ENCODE measurements at regions not wholly inside any gene's neighbourhood (a gene's known extent, or its start where the extent isn't known, plus 50 kb on each side); places are given as distances from the start of the nearest gene placed in this dataset.
"Not testable (repeated sequence)": the region's sequence is repeated elsewhere in the genome, so short reads cannot be mapped to it uniquely, and the experiment has no call there.

- TF ChIP-seq, protein P1, sequence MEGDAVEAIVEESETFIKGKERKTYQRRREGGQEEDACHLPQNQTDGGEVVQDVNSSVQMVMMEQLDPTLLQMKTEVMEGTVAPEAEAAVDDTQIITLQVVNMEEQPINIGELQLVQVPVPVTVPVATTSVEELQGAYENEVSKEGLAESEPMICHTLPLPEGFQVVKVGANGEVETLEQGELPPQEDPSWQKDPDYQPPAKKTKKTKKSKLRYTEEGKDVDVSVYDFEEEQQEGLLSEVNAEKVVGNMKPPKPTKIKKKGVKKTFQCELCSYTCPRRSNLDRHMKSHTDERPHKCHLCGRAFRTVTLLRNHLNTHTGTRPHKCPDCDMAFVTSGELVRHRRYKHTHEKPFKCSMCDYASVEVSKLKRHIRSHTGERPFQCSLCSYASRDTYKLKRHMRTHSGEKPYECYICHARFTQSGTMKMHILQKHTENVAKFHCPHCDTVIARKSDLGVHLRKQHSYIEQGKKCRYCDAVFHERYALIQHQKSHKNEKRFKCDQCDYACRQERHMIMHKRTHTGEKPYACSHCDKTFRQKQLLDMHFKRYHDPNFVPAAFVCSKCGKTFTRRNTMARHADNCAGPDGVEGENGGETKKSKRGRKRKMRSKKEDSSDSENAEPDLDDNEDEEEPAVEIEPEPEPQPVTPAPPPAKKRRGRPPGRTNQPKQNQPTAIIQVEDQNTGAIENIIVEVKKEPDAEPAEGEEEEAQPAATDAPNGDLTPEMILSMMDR (IDR thresholded peaks at IDR 0.05; ENCODE audit: insufficient read depth, low read depth, low read length), result not testable (repeated sequence)
- not testable (repeated sequence) for TF ChIP-seq EZH2 (IDR thresholded peaks at IDR 0.05; ENCODE audit: insufficient read depth, low read length)
These were observed 402.1 kb downstream of the TMEM121 start for GRCh38 chr14:105928171-105929111.
